GM12865 (cell line): ENCODE measurements at regions not wholly inside any gene's neighbourhood (a gene's known extent, or its start where the extent isn't known, plus 50 kb on each side); places are given as distances from the start of the nearest gene placed in this dataset.

Source experiments
- DNase-seq: peaks from one replicate; pipeline ENCODE4 v3.0.0; 2010; ENCODE audit warnings: low read depth
- H3K4me3 ChIP-seq: 2 replicates; pipeline ENCODE4 v1.5.1; 2011; ENCODE audit warnings: mild to moderate bottlenecking, low read depth, low read length, control low read depth
- CTCF ChIP-seq: IDR thresholded peaks from 2 replicates; pipeline ENCODE4 v1.5.1; 2011; ENCODE audit warnings: low read length, control low read depth, low read depth, inconsistent platforms; ENCODE audit not compliant: insufficient read depth; ENCODE audit errors: missing control alignments

GRCh38 chr21:14863745-14864210, 201.0 kb downstream of the NRIP1 start:
- no peak for DNase-seq
- no peak for TF ChIP-seq CTCF

GRCh38 chr21:14862794-14863720, 201.7 kb downstream of the NRIP1 start:
- no peak overlapping the region for H3K4me3 ChIP-seq
- peak; percentile 36 for TF ChIP-seq CTCF
- DNase-seq, result peak; percentile 26

More at GRCh38 chr21:14863745-14864210, 201.0 kb downstream of the NRIP1 start:
- H3K4me3 ChIP-seq, result no peak overlapping the region

- H3K4me3 ChIP-seq, result no peak overlapping the region
- DNase-seq, result no peak
- no peak for TF ChIP-seq CTCF
Observed at GRCh38 chr21:14858311-14858710, 206.5 kb downstream of the NRIP1 start.

- no peak overlapping the region for H3K4me3 ChIP-seq
- no peak for TF ChIP-seq CTCF
- DNase-seq, result no peak
Observed at GRCh38 chr21:14857529-14857928, 207.3 kb downstream of the NRIP1 start.

- H3K4me3 ChIP-seq, result no peak overlapping the region
- no peak for TF ChIP-seq CTCF
- DNase-seq, result no peak
Observed at GRCh38 chr21:14850394-14850793, 214.4 kb downstream of the NRIP1 start.

GRCh38 chr21:14846621-14847020, 218.2 kb downstream of the NRIP1 start:
- no peak for DNase-seq
- no peak overlapping the region for H3K4me3 ChIP-seq
- no peak for TF ChIP-seq CTCF

- DNase-seq, result no peak
- TF ChIP-seq CTCF, result no peak
- H3K4me3 ChIP-seq, result no peak overlapping the region
Observed at GRCh38 chr21:14844001-14844400, 220.8 kb downstream of the NRIP1 start.
